ENCODE measurements at regions not wholly inside any gene's neighbourhood (a gene's known extent, or its start where the extent isn't known, plus 50 kb on each side); places are given as distances from the start of the nearest gene placed in this dataset.
"Not testable (repeated sequence)": the region's sequence is repeated elsewhere in the genome, so short reads cannot be mapped to it uniquely, and the experiment has no call there.

- H3K9me3 Mint-ChIP-seq (ENCODE audit: low read depth, unreplicated experiment); intact Hi-C loops (cut with micrococcal nuclease; ENCODE audit: unreplicated experiment); H3K27ac Mint-ChIP-seq (ENCODE audit: unreplicated experiment); H3K4me1 Mint-ChIP-seq (ENCODE audit: low read depth, unreplicated experiment); DNase-seq; BruUV-seq (replicated peaks); H3K27me3 Mint-ChIP-seq (ENCODE audit: unreplicated experiment); H3K36me3 Mint-ChIP-seq (ENCODE audit: insufficient read depth, unreplicated experiment); H3K4me3 Mint-ChIP-seq (ENCODE audit: low read depth, unreplicated experiment); CTCF ChIA-PET: not testable (repeated sequence)
Measured at GRCh38 chr17:21769781-21770180, 77.5 kb downstream of the KCNJ18 start.

GRCh38 chr17:21770466-21771446 lies 78.4 kb downstream of the KCNJ18 start:
- H3K27ac Mint-ChIP-seq (ENCODE audit: unreplicated experiment); DNase-seq; H3K9me3 Mint-ChIP-seq (ENCODE audit: low read depth, unreplicated experiment); BruUV-seq (replicated peaks); H3K36me3 Mint-ChIP-seq (ENCODE audit: insufficient read depth, unreplicated experiment); H3K27me3 Mint-ChIP-seq (ENCODE audit: unreplicated experiment); H3K4me1 Mint-ChIP-seq (ENCODE audit: low read depth, unreplicated experiment); CTCF ChIA-PET; H3K4me3 Mint-ChIP-seq (ENCODE audit: low read depth, unreplicated experiment); intact Hi-C loops (cut with micrococcal nuclease; ENCODE audit: unreplicated experiment): not testable (repeated sequence)

- no peak for TF ChIP-seq CTCF (IDR thresholded peaks at IDR 0.05; ENCODE audit: unreplicated experiment)
- Mint-ChIP-seq H3K9me3 (ENCODE audit: low read depth, unreplicated experiment) (no peaks in the 10 kb centered on the region), H3K27ac (ENCODE audit: unreplicated experiment) (no peak overlapping the region), H3K4me3 (ENCODE audit: low read depth, unreplicated experiment) (no peak overlapping the region), H3K36me3 (ENCODE audit: insufficient read depth, unreplicated experiment) (no peaks in the 10 kb centered on the region), H3K4me1 (ENCODE audit: low read depth, unreplicated experiment) (no peaks in the 10 kb centered on the region), H3K27me3 (ENCODE audit: unreplicated experiment) (no peaks in the 10 kb centered on the region)
- CTCF ChIA-PET = no interaction called here
- intact Hi-C loops (cut with micrococcal nuclease; ENCODE audit: unreplicated experiment) = no loop called here
- DNase-seq = no peak
- no TSS peak for BruUV-seq (replicated peaks)
Measured at GRCh38 chr17:21772321-21772720, 80.0 kb downstream of the KCNJ18 start.

- H3K4me1 Mint-ChIP-seq (ENCODE audit: low read depth, unreplicated experiment); H3K4me3 Mint-ChIP-seq (ENCODE audit: low read depth, unreplicated experiment); H3K9me3 Mint-ChIP-seq (ENCODE audit: low read depth, unreplicated experiment); H3K27ac Mint-ChIP-seq (ENCODE audit: unreplicated experiment); CTCF ChIA-PET; H3K36me3 Mint-ChIP-seq (ENCODE audit: insufficient read depth, unreplicated experiment); BruUV-seq (replicated peaks); intact Hi-C loops (cut with micrococcal nuclease; ENCODE audit: unreplicated experiment); H3K27me3 Mint-ChIP-seq (ENCODE audit: unreplicated experiment); DNase-seq: not testable (repeated sequence)
Measured at GRCh38 chr17:21772991-21773713, 80.8 kb downstream of the KCNJ18 start.

GRCh38 chr17:21774263-21774662 lies 81.9 kb downstream of the KCNJ18 start:
- CTCF ChIA-PET = no interaction called here
- DNase-seq = no peak
- Mint-ChIP-seq H3K27me3 (ENCODE audit: unreplicated experiment) (no peaks in the 10 kb centered on the region), H3K4me1 (ENCODE audit: low read depth, unreplicated experiment) (no peaks in the 10 kb centered on the region), H3K36me3 (ENCODE audit: insufficient read depth, unreplicated experiment) (no peaks in the 10 kb centered on the region), H3K9me3 (ENCODE audit: low read depth, unreplicated experiment) (peaks cover 2% of the 10 kb centered on the region), H3K4me3 (ENCODE audit: low read depth, unreplicated experiment) (no peak overlapping the region), H3K27ac (ENCODE audit: unreplicated experiment) (no peak overlapping the region)
- BruUV-seq (replicated peaks) = no TSS peak
- intact Hi-C loops (cut with micrococcal nuclease; ENCODE audit: unreplicated experiment) = no loop called here
- TF ChIP-seq CTCF (IDR thresholded peaks at IDR 0.05; ENCODE audit: unreplicated experiment) = no peak

- H3K27me3 Mint-ChIP-seq (ENCODE audit: unreplicated experiment) = not testable (repeated sequence)
Measured at GRCh38 chr17:21775566-21775965, 83.2 kb downstream of the KCNJ18 start.

GRCh38 chr17:21776921-21777320 lies 84.6 kb downstream of the KCNJ18 start:
- H3K9me3 Mint-ChIP-seq (ENCODE audit: low read depth, unreplicated experiment); H3K36me3 Mint-ChIP-seq (ENCODE audit: insufficient read depth, unreplicated experiment); BruUV-seq (replicated peaks); H3K4me3 Mint-ChIP-seq (ENCODE audit: low read depth, unreplicated experiment); H3K4me1 Mint-ChIP-seq (ENCODE audit: low read depth, unreplicated experiment); intact Hi-C loops (cut with micrococcal nuclease; ENCODE audit: unreplicated experiment); DNase-seq; H3K27me3 Mint-ChIP-seq (ENCODE audit: unreplicated experiment); CTCF ChIA-PET; H3K27ac Mint-ChIP-seq (ENCODE audit: unreplicated experiment): not testable (repeated sequence)

More at GRCh38 chr17:21775566-21775965, 83.2 kb downstream of the KCNJ18 start:
- H3K4me3 Mint-ChIP-seq (ENCODE audit: low read depth, unreplicated experiment); H3K9me3 Mint-ChIP-seq (ENCODE audit: low read depth, unreplicated experiment); intact Hi-C loops (cut with micrococcal nuclease; ENCODE audit: unreplicated experiment); BruUV-seq (replicated peaks); H3K27ac Mint-ChIP-seq (ENCODE audit: unreplicated experiment); H3K4me1 Mint-ChIP-seq (ENCODE audit: low read depth, unreplicated experiment); DNase-seq; H3K36me3 Mint-ChIP-seq (ENCODE audit: insufficient read depth, unreplicated experiment): not testable (repeated sequence)
- CTCF ChIA-PET = interaction anchor here (0.6 kb wide), 1 partner anchor 931 kb away, joined by 3 read pairs; no protein-coding TSS in a partner anchor

- BruUV-seq (replicated peaks); H3K9me3 Mint-ChIP-seq (ENCODE audit: low read depth, unreplicated experiment); H3K4me3 Mint-ChIP-seq (ENCODE audit: low read depth, unreplicated experiment); H3K36me3 Mint-ChIP-seq (ENCODE audit: insufficient read depth, unreplicated experiment); DNase-seq; intact Hi-C loops (cut with micrococcal nuclease; ENCODE audit: unreplicated experiment); H3K27me3 Mint-ChIP-seq (ENCODE audit: unreplicated experiment); H3K27ac Mint-ChIP-seq (ENCODE audit: unreplicated experiment); H3K4me1 Mint-ChIP-seq (ENCODE audit: low read depth, unreplicated experiment); CTCF ChIA-PET: not testable (repeated sequence)
Measured at GRCh38 chr17:21778866-21779265, 86.5 kb downstream of the KCNJ18 start.

Measured in Calu3 (cell line).